Endodermal cell (in vitro differentiated cells): ENCODE measurements at regions not wholly inside any gene's neighbourhood (a gene's known extent, or its start where the extent isn't known, plus 50 kb on each side); places are given as distances from the start of the nearest gene placed in this dataset.
"Not testable (repeated sequence)": the region's sequence is repeated elsewhere in the genome, so short reads cannot be mapped to it uniquely, and the experiment has no call there.

Experiments
- DNase-seq: peaks from one replicate; pipeline ENCODE4 v3.0.0-alpha.2; 2017
- H3K27ac ChIP-seq: 2 replicates; pipeline ENCODE4 v1.5.1; 2013; ENCODE audit warnings: mild to moderate bottlenecking, low read depth, low read length, moderate library complexity
- H3K27me3 ChIP-seq: 2 replicates; pipeline ENCODE4 v1.6.1; 2013; ENCODE audit warnings: mild to moderate bottlenecking, low read length, moderate library complexity; ENCODE audit not compliant: insufficient read depth, control insufficient read depth, poor library complexity, severe bottlenecking
- H3K36me3 ChIP-seq: 2 replicates; pipeline ENCODE4 v1.7.0; 2013; ENCODE audit warnings: mild to moderate bottlenecking, low read length, moderate library complexity; ENCODE audit not compliant: control insufficient read depth, insufficient read depth
- H3K4me1 ChIP-seq: one replicate; pipeline ENCODE4 v1.7.0; 2013; ENCODE audit warnings: low read length; ENCODE audit not compliant: control insufficient read depth, insufficient read depth
- H3K4me3 ChIP-seq: 2 replicates; pipeline ENCODE4 v1.5.1; 2013; ENCODE audit warnings: mild to moderate bottlenecking, low read length, moderate library complexity
- H3K9ac ChIP-seq: 2 replicates; pipeline ENCODE4 v1.6.1; 2013; ENCODE audit warnings: mild to moderate bottlenecking, low read length, moderate library complexity; ENCODE audit not compliant: poor library complexity, severe bottlenecking; ENCODE audit errors: extremely low read depth
- H3K9me3 ChIP-seq: 2 replicates; pipeline ENCODE4 v1.6.1; 2013; ENCODE audit warnings: mild to moderate bottlenecking, low read length, moderate library complexity; ENCODE audit not compliant: control insufficient read depth
- H3K27ac Mint-ChIP-seq: 2 replicates; pipeline ENCODE4 v1.8.0; 2020; ENCODE audit warnings: mixed read lengths
- H3K27me3 Mint-ChIP-seq: 2 replicates; pipeline ENCODE4 v1.8.0; 2021; ENCODE audit warnings: mild to moderate bottlenecking, mixed read lengths; ENCODE audit not compliant: insufficient read depth
- H3K36me3 Mint-ChIP-seq: 2 replicates; pipeline ENCODE4 v1.8.0; 2020; ENCODE audit warnings: low read depth, mixed read lengths
- H3K4me1 Mint-ChIP-seq: 2 replicates; pipeline ENCODE4 v1.8.0; 2020; ENCODE audit warnings: mixed read lengths
- H3K4me3 Mint-ChIP-seq: 2 replicates; pipeline ENCODE4 v1.8.0; 2020; ENCODE audit warnings: mild to moderate bottlenecking, moderate library complexity, mixed read lengths
- H3K9me3 Mint-ChIP-seq: 2 replicates; pipeline ENCODE4 v1.8.0; 2020; ENCODE audit warnings: mild to moderate bottlenecking, mixed read lengths
- WGBS, 2 experiments: methylation state at CpG; one replicate each; pipeline versions ENCODE4 v1.1.5 to v1.1.7; 2013; ENCODE audit warnings: missing lambda C conversion rate in 2 of 2, mixed read lengths in 1 of 2; ENCODE audit not compliant: insufficient coverage in 1 of 2, insufficient read length in 1 of 2; 5-methylcytosine and 5-hydroxymethylcytosine counted together
- TF ChIP-seq, protein P1 (sequence below): fragments of 200-600 bp; sonication (generic); conservative IDR thresholded peaks from 2 replicates; pipeline ENCODE4 v1.5.0; 2021; ENCODE audit warnings: antibody characterized with exemption, mild to moderate bottlenecking

DNA sequence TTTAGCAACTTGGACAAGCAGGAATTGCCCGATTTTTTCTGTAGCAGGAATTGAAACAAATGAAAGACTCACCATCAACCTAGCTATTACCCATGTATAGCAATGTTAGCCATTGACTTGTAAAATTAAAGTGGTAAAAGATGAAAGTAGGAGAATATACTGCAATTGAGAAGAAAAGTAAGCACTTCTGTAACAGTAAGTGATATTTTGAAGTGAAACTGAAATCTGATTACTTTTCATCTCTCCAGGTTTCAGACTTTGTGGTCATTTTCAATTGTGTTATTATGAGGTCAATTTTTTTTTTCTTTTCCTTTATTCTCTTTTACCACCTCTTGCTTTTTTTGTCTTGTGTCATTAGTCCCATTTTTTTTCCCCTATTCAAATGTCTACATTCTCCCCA, 1078.2 kb downstream of the ZPLD1 start:
- H3K27me3 ChIP-seq = no peaks in the 10 kb centered on the region
- no peak for DNase-seq
- Mint-ChIP-seq H3K27ac (no peak overlapping the region), H3K4me3 (no peak overlapping the region), H3K36me3 (no peaks in the 10 kb centered on the region), H3K4me1 (no peaks in the 10 kb centered on the region), H3K9me3 (peaks cover 2% of the 10 kb centered on the region), H3K27me3 (no peaks in the 10 kb centered on the region)
- H3K4me1 ChIP-seq = no peaks in the 10 kb centered on the region
- TF ChIP-seq, protein P1, sequence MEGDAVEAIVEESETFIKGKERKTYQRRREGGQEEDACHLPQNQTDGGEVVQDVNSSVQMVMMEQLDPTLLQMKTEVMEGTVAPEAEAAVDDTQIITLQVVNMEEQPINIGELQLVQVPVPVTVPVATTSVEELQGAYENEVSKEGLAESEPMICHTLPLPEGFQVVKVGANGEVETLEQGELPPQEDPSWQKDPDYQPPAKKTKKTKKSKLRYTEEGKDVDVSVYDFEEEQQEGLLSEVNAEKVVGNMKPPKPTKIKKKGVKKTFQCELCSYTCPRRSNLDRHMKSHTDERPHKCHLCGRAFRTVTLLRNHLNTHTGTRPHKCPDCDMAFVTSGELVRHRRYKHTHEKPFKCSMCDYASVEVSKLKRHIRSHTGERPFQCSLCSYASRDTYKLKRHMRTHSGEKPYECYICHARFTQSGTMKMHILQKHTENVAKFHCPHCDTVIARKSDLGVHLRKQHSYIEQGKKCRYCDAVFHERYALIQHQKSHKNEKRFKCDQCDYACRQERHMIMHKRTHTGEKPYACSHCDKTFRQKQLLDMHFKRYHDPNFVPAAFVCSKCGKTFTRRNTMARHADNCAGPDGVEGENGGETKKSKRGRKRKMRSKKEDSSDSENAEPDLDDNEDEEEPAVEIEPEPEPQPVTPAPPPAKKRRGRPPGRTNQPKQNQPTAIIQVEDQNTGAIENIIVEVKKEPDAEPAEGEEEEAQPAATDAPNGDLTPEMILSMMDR = no peak
- no peak overlapping the region for H3K9ac ChIP-seq
- H3K4me3 ChIP-seq = no peak overlapping the region
- 93% methylated on average over 1 of the region's 1 CpG; no CpG with 5 or more reads in 1 of the 2 experiments for WGBS, 2 experiments
- no peaks in the 10 kb centered on the region for H3K36me3 ChIP-seq
- no peaks in the 10 kb centered on the region for H3K9me3 ChIP-seq
- H3K27ac ChIP-seq = no peak overlapping the region

DNA sequence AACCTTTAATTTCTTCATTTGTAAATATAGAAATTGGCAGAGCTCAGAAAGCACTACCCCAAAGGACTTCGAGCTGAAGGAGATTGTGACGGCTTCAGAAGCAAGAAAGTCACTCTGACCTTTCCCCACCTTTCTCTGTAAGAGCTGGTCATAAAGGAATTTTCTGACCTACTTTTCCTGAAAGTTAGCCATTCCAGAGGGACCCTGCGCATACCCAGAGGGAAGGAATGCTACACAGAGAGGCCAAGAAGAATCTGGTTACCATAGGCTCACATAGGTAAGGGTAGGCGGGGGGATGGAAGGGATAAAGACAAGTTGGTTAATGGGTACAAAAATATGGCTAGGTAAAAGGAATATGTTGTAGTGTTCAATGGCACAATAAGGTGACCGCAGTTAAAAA, 1080.3 kb downstream of the ZPLD1 start:
- Histone ChIP-seq H3K4me1 (no peaks in the 10 kb centered on the region), H3K27me3 (no peaks in the 10 kb centered on the region), H3K27ac (no peak overlapping the region), H3K9ac (no peak overlapping the region), H3K4me3 (no peak overlapping the region), H3K36me3 (no peaks in the 10 kb centered on the region), H3K9me3 (no peaks in the 10 kb centered on the region)
- Mint-ChIP-seq H3K27me3 (no peaks in the 10 kb centered on the region), H3K9me3 (peaks cover 2% of the 10 kb centered on the region), H3K27ac (no peak overlapping the region), H3K4me1 (no peaks in the 10 kb centered on the region), H3K36me3 (no peaks in the 10 kb centered on the region), H3K4me3 (no peak overlapping the region)
- WGBS, 2 experiments = 93% methylated on average over 3 to 5 of the region's 5 CpGs
- no peak for DNase-seq
- TF ChIP-seq, protein P1 = no peak

DNA sequence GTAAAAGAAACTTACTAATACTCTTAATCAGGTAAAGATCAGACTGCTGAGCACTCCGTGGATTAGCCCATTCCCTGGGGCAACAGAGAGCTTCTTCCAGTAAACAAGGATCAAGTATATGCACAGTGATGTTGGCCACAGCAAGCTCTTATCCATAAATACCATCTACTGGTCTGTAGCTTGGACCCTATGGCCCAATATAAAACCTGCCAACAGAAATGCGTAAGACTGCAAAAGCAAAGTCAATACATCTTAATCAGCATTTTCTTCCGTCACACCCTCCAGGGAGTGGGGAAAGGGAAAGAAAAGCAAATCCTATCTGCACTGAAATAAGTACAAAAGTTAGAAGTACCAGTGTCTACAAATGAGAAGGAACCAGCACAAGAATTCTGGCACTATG, 1082.1 kb downstream of the ZPLD1 start:
- Histone ChIP-seq H3K4me1 (no peaks in the 10 kb centered on the region), H3K4me3 (no peak overlapping the region), H3K9ac (no peak overlapping the region), H3K36me3 (no peaks in the 10 kb centered on the region), H3K27ac (no peak overlapping the region), H3K9me3 (no peaks in the 10 kb centered on the region), H3K27me3 (no peaks in the 10 kb centered on the region)
- Mint-ChIP-seq H3K4me3 (no peak overlapping the region), H3K27ac (no peak overlapping the region), H3K36me3 (no peaks in the 10 kb centered on the region), H3K9me3 (peaks cover 7% of the 10 kb centered on the region), H3K27me3 (no peaks in the 10 kb centered on the region), H3K4me1 (no peaks in the 10 kb centered on the region)
- no peak for DNase-seq
- 95% methylated on average over 3 of the region's 3 CpGs; no CpG with 5 or more reads in 1 of the 2 experiments for WGBS, 2 experiments
- TF ChIP-seq, protein P1 = no peak

DNA sequence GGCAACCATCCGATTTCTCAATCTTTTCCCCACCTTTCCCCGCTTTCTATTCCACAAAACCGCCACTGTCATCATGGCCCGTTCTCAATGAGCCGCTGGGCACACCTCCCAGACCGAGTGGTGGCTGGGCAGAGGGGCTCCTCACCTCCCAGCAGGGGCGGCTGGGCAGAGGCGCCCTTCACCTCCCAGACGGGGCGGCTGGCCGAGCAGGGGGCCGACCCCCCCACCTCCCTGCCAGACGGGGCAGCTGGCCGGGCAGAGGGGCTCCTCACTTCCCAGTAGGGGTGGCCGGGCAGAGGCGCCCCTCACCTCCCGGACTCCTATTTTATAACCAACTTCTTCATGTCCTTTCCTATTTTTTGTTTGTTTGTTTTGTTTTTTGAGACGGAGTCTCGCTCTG, 1096.5 kb downstream of the ZPLD1 start:
- not testable (repeated sequence) for H3K36me3 ChIP-seq, H3K4me1 Mint-ChIP-seq, H3K9ac ChIP-seq, H3K27ac ChIP-seq, H3K9me3 Mint-ChIP-seq, H3K4me3 ChIP-seq, H3K27me3 ChIP-seq, H3K27me3 Mint-ChIP-seq, H3K4me3 Mint-ChIP-seq, H3K36me3 Mint-ChIP-seq, H3K9me3 ChIP-seq, H3K4me1 ChIP-seq, DNase-seq, H3K27ac Mint-ChIP-seq
- 93% methylated on average over 3 to 19 of the region's 19 CpGs for WGBS, 2 experiments
